ENCODE measurements at regions not wholly inside any gene's neighbourhood (a gene's known extent, or its start where the extent isn't known, plus 50 kb on each side); places are given as distances from the start of the nearest gene placed in this dataset.

GRCh38 chr3:166187237-166187636 is 350.0 kb upstream of the BCHE start:
- no peaks in the 10 kb centered on the region for H4K20me1 ChIP-seq (ENCODE audit: control insufficient read depth, extremely low read depth, insufficient read depth, low read length)
- DNase-seq (ENCODE audit: low read depth in 2 of 2): no peak
- TF ChIP-seq CTCF (conservative IDR thresholded peaks at IDR 0.05 in 1 of 2, IDR thresholded peaks at IDR 0.05 in 1 of 2; ENCODE audit: low read depth in 1 of 2, low read length in 2 of 2) (no peak), EZH2 (IDR thresholded peaks at IDR 0.05; ENCODE audit: low read length, missing control alignments) (no peak)
- H3K27ac ChIP-seq (ENCODE audit: insufficient read depth, low read length): no peak overlapping the region
- no peaks in the 10 kb centered on the region for H3K36me3 ChIP-seq (ENCODE audit: control insufficient read depth, insufficient read depth, low read length)
- no peak overlapping the region for H3K9ac ChIP-seq (ENCODE audit: insufficient read depth, low read length)
- H2AFZ ChIP-seq (ENCODE audit: low read length): no peak overlapping the region
- H3K4me2 ChIP-seq (ENCODE audit: extremely low read depth, insufficient read depth, low read length): no peak overlapping the region
- H3K79me2 ChIP-seq (ENCODE audit: control insufficient read depth, insufficient read depth, low read length): no peaks in the 10 kb centered on the region
- H3K27me3 ChIP-seq (ENCODE audit: control insufficient read depth, insufficient read depth, low read length): no peaks in the 10 kb centered on the region
- no peaks in the 10 kb centered on the region for H3K9me3 ChIP-seq (ENCODE audit: control insufficient read depth, insufficient read depth, low read depth, low read length)
- no peaks in the 10 kb centered on the region for H3K4me1 ChIP-seq (ENCODE audit: control insufficient read depth, extremely low read depth, insufficient read depth, low read length)
- H3K4me3 ChIP-seq (replicated peaks in 1 of 4; ENCODE audit: control extremely low read depth in 1 of 4, insufficient read depth in 1 of 4, low read depth in 3 of 4, low read length in 4 of 4): no peak overlapping the region

- no peak for DNase-seq (ENCODE audit: low read depth in 2 of 2)
- Histone ChIP-seq H3K27ac (ENCODE audit: insufficient read depth, low read length) (no peak overlapping the region), H2AFZ (ENCODE audit: low read length) (no peak overlapping the region), H4K20me1 (ENCODE audit: control insufficient read depth, extremely low read depth, insufficient read depth, low read length) (no peaks in the 10 kb centered on the region), H3K27me3 (ENCODE audit: control insufficient read depth, insufficient read depth, low read length) (no peaks in the 10 kb centered on the region), H3K4me2 (ENCODE audit: extremely low read depth, insufficient read depth, low read length) (no peak overlapping the region), H3K9ac (ENCODE audit: insufficient read depth, low read length) (no peak overlapping the region), H3K36me3 (ENCODE audit: control insufficient read depth, insufficient read depth, low read length) (no peaks in the 10 kb centered on the region), H3K4me3 (replicated peaks in 1 of 4; ENCODE audit: control extremely low read depth in 1 of 4, insufficient read depth in 1 of 4, low read depth in 3 of 4, low read length in 4 of 4) (no peak overlapping the region), H3K79me2 (ENCODE audit: control insufficient read depth, insufficient read depth, low read length) (no peaks in the 10 kb centered on the region), H3K9me3 (ENCODE audit: control insufficient read depth, insufficient read depth, low read depth, low read length) (no peaks in the 10 kb centered on the region), H3K4me1 (ENCODE audit: control insufficient read depth, extremely low read depth, insufficient read depth, low read length) (no peaks in the 10 kb centered on the region)
- no peak for TF ChIP-seq EZH2 (IDR thresholded peaks at IDR 0.05; ENCODE audit: low read length, missing control alignments)
- no peak for TF ChIP-seq CTCF (conservative IDR thresholded peaks at IDR 0.05 in 1 of 2, IDR thresholded peaks at IDR 0.05 in 1 of 2; ENCODE audit: low read depth in 1 of 2, low read length in 2 of 2)
Observed at GRCh38 chr3:166186003-166186402, 348.8 kb upstream of the BCHE start.

- Histone ChIP-seq H3K4me3 (replicated peaks in 1 of 4; ENCODE audit: control extremely low read depth in 1 of 4, insufficient read depth in 1 of 4, low read depth in 3 of 4, low read length in 4 of 4) (no peak overlapping the region), H3K79me2 (ENCODE audit: control insufficient read depth, insufficient read depth, low read length) (no peaks in the 10 kb centered on the region), H3K36me3 (ENCODE audit: control insufficient read depth, insufficient read depth, low read length) (no peaks in the 10 kb centered on the region), H3K4me1 (ENCODE audit: control insufficient read depth, extremely low read depth, insufficient read depth, low read length) (no peaks in the 10 kb centered on the region), H3K27ac (ENCODE audit: insufficient read depth, low read length) (no peak overlapping the region), H3K9me3 (ENCODE audit: control insufficient read depth, insufficient read depth, low read depth, low read length) (no peaks in the 10 kb centered on the region), H3K9ac (ENCODE audit: insufficient read depth, low read length) (no peak overlapping the region), H3K27me3 (ENCODE audit: control insufficient read depth, insufficient read depth, low read length) (no peaks in the 10 kb centered on the region), H4K20me1 (ENCODE audit: control insufficient read depth, extremely low read depth, insufficient read depth, low read length) (no peaks in the 10 kb centered on the region), H2AFZ (ENCODE audit: low read length) (no peak overlapping the region), H3K4me2 (ENCODE audit: extremely low read depth, insufficient read depth, low read length) (no peak overlapping the region)
- TF ChIP-seq CTCF (conservative IDR thresholded peaks at IDR 0.05 in 1 of 2, IDR thresholded peaks at IDR 0.05 in 1 of 2; ENCODE audit: low read depth in 1 of 2, low read length in 2 of 2) (no peak), EZH2 (IDR thresholded peaks at IDR 0.05; ENCODE audit: low read length, missing control alignments) (no peak)
- peak in 1 of 2 donors; percentile 10 for DNase-seq (ENCODE audit: low read depth in 2 of 2)
Observed at GRCh38 chr3:166177130-166177529, 339.9 kb upstream of the BCHE start.
